D721Med (cell line): ENCODE measurements at regions not wholly inside any gene's neighbourhood (a gene's known extent, or its start where the extent isn't known, plus 50 kb on each side); places are given as distances from the start of the nearest gene placed in this dataset.

Experiments
- DNase-seq: peaks from one replicate; pipeline ENCODE4 v3.0.0; 2011; ENCODE audit warnings: low spot score; ENCODE audit not compliant: insufficient read length
- FAIRE-seq: peaks from 2 replicates; lab custom pipeline; 2011; peaks lifted over from hg19 to GRCh38; lab: Jason Lieb, UNC
- CTCF ChIP-seq: IDR thresholded peaks from 2 replicates; pipeline ENCODE4 v1.5.1; 2012; ENCODE audit warnings: mild to moderate bottlenecking, control low read depth; ENCODE audit not compliant: insufficient read depth; ENCODE audit errors: missing control alignments

DNA sequence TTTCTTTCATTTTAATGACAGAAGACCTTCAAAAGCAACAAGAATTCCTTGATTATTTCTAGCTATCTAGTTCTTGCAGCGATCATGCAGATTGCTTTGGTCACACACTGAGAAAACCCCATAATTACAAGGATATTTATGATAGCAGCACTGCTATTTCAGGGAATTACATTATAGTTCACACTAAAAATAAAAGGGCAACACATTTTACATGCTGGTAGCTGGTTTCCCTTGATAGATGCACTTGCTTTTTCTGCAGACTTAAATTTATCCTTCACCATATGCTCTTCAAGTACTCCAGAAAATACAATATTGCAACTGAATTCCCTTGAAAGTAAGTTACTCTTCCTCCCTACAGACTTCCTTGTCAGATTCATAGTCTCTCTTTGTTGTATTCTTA is 751.1 kb downstream of the CCDC85A start:
- no peak for DNase-seq
- no peak for FAIRE-seq
- no peak for TF ChIP-seq CTCF

- no peak for TF ChIP-seq CTCF
- DNase-seq (no peak), FAIRE-seq (no peak)
Observed at GRCh38 chr2:56940054-56940453, 756.3 kb downstream of the CCDC85A start.

DNA sequence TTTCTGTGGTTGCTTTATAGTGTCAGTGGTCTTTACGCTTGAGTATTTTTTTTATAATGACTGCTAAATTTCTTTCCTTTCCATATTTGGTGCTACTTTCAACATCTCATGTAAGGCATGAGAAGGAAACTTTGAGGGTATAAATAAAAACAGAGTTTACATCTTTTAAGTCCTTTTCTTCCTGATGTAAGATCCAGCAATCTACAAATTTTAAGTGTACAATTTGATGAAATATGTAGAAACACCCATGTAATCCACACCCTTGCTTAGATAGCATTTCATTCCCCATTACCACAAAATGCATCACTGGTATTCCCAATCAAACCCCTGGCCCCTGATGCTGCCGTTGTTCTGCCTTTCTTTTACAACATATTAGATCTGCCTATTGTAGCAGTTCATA is 769.1 kb downstream of the CCDC85A start:
- FAIRE-seq (no peak), DNase-seq (no peak)
- TF ChIP-seq CTCF: no peak

DNA sequence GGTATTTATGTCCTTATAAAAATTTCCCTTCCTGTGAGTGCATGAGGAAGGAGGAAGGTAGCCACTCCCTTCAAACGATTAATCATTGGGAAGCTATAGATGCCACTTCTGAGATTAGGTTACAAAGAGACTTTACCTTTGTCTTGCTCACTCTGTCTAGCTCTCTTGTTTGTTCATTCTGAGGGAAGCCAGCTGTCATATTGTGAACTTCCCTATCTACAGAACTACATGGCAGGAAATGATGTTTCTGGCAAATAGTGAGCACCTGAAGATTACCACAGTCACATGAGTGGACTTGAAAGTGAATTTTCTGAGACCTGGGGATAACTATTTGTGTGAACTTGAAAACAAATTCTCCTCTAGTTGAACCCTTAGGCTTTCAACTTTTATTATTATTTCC is 776.8 kb downstream of the CCDC85A start:
- DNase-seq (no peak), FAIRE-seq (no peak)
- TF ChIP-seq CTCF: no peak

DNA sequence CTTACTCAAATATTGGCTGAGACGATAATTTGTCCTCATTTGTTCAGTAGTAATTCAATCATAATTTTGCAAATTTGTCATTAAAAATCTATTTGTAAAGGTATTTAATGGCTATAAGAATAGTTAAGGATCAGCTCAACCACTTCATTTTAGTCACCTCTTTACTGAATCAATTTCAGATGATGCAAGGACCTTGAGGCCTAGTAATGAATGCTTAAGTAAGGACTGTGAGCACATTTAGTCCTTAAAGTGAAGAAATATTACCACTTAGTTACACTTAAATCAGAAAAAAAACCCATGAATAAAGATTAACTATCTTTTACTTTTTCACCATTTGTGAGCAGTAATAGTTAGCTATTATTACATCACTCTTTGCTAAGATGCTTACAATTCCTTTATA is 778.9 kb downstream of the CCDC85A start:
- FAIRE-seq: no peak
- no peak for TF ChIP-seq CTCF

DNA sequence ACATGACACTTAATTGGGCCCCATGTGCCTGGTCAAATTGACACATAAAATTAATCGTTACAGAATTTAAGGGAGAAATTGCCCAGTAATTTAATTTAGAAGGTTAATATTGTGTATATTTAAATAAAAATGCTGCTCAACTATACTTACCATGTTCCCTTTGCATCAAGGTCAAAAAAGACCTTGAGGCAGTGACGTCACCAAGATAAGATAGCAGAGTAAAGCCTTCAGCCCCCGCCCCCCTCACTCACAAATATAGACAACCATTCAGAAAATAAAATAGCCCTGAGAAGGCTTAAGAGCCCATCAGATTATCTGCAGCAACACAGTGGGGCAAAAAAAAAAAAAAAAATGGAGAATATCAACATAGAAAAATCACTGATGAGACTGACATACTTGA is 785.7 kb downstream of the CCDC85A start:
- FAIRE-seq (no peak), DNase-seq (no peak)
- TF ChIP-seq CTCF: no peak

More for the DNA sequence above, 778.9 kb downstream of the CCDC85A start:
- no peak for DNase-seq

DNA sequence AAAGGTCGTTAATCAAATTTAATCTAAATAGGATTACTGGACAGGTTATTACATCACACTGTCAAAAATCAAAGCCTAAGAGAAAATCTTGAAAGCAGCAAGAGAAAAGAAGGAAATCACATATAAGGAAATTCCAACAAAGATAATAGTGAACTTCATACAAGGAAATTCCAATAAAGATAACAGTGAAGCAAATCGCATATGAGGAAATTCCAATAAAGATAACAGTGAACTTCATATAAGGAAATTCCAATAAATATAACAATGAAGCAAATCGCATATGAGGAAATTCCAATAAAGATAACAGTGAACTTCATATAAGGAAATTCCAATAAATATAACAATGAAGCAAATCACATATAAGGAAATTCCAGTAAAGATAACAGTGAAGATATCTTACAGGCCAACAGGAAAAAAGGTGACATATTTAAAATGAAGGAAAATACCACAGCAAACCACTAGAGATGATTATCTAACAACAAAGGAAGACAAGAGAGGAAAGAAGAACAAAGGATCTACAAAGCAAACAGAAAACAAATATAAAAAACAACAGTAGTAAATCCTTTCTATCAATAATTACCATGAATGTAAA is 787.7 kb downstream of the CCDC85A start:
- FAIRE-seq (no peak), DNase-seq (no peak)
- TF ChIP-seq CTCF: no peak
